Activated CD4-positive, alpha-beta memory T cell treated with anti-CD3 and anti-CD28 coated beads for 36 hours (primary cell): ENCODE measurements at regions not wholly inside any gene's neighbourhood (a gene's known extent, or its start where the extent isn't known, plus 50 kb on each side); places are given as distances from the start of the nearest gene placed in this dataset.
"Not testable (repeated sequence)": the region's sequence is repeated elsewhere in the genome, so short reads cannot be mapped to it uniquely, and the experiment has no call there.

ENCODE experiments used
- CTCF ChIA-PET: fragments of 350-600 bp; sonication (Branson Sonifier 250); formaldehyde crosslinking; loops from one replicate; lab custom pipeline; 2021; ENCODE audit warnings: antibody characterized with exemption, inconsistent platforms; lab: Charles Lee
- POLR2A ChIA-PET: fragments of 350-600 bp; sonication (Branson Sonifier 250); formaldehyde crosslinking; loops from one replicate; lab custom pipeline; 2021; ENCODE audit warnings: antibody characterized with exemption; lab: Charles Lee
- DNase-seq: peaks from one replicate; pipeline ENCODE4 v3.0.0-alpha.2; 2020
- H3K27ac Mint-ChIP-seq: one replicate; pipeline ENCODE4 v1.8.0; 2021; ENCODE audit warnings: mixed read lengths
- H3K27me3 Mint-ChIP-seq: one replicate; pipeline ENCODE4 v1.8.0; 2021; ENCODE audit warnings: mixed read lengths
- H3K36me3 Mint-ChIP-seq: one replicate; pipeline ENCODE4 v1.8.0; 2021; ENCODE audit warnings: mixed read lengths
- H3K4me1 Mint-ChIP-seq: one replicate; pipeline ENCODE4 v1.8.0; 2021; ENCODE audit warnings: low read depth, mixed read lengths
- H3K4me3 Mint-ChIP-seq: one replicate; pipeline ENCODE4 v1.8.0; 2021; ENCODE audit warnings: mild to moderate bottlenecking, mixed read lengths
- H3K9me3 Mint-ChIP-seq: one replicate; pipeline ENCODE4 v1.8.0; 2021; ENCODE audit warnings: mixed read lengths
- intact Hi-C: fragments of 100-400 bp; cut with micrococcal nuclease; formaldehyde crosslinking; loops from one replicate; pipeline ENCODE4 v1.15.1; 2023

GRCh38 chr3:146747928-146748327 is 142.8 kb upstream of the PLSCR5 start:
- POLR2A ChIA-PET: no interaction called here
- no peaks in the 10 kb centered on the region for H3K36me3 Mint-ChIP-seq
- no peaks in the 10 kb centered on the region for H3K9me3 Mint-ChIP-seq

GRCh38 chr3:146747051-146747450 is 141.9 kb upstream of the PLSCR5 start:
- intact Hi-C loops: no loop called here
- Mint-ChIP-seq H3K4me3 (no peak overlapping the region), H3K36me3 (no peaks in the 10 kb centered on the region), H3K27ac (no peak overlapping the region), H3K4me1 (no peaks in the 10 kb centered on the region), H3K9me3 (no peaks in the 10 kb centered on the region), H3K27me3 (no peaks in the 10 kb centered on the region)
- no peak for DNase-seq
- POLR2A ChIA-PET: no interaction called here
- CTCF ChIA-PET: no interaction called here

More at GRCh38 chr3:146747928-146748327, 142.8 kb upstream of the PLSCR5 start:
- H3K27me3 Mint-ChIP-seq: no peaks in the 10 kb centered on the region
- no peak for DNase-seq
- intact Hi-C loops: no loop called here
- no peak overlapping the region for H3K27ac Mint-ChIP-seq
- H3K4me3 Mint-ChIP-seq: no peak overlapping the region
- CTCF ChIA-PET: no interaction called here
- no peaks in the 10 kb centered on the region for H3K4me1 Mint-ChIP-seq

- intact Hi-C loops: no loop called here
- Mint-ChIP-seq H3K36me3 (no peaks in the 10 kb centered on the region), H3K27ac (no peak overlapping the region), H3K27me3 (no peaks in the 10 kb centered on the region), H3K9me3 (no peaks in the 10 kb centered on the region), H3K4me3 (no peak overlapping the region), H3K4me1 (no peaks in the 10 kb centered on the region)
- DNase-seq: no peak
- ChIA-PET POLR2A (no interaction called here), CTCF (no interaction called here)
Observed at GRCh38 chr3:146746190-146746589, 141.0 kb upstream of the PLSCR5 start.

GRCh38 chr3:146739203-146739671 is 134.1 kb upstream of the PLSCR5 start:
- intact Hi-C loops: no loop called here
- Mint-ChIP-seq H3K36me3 (no peaks in the 10 kb centered on the region), H3K9me3 (no peaks in the 10 kb centered on the region), H3K4me1 (no peaks in the 10 kb centered on the region), H3K27me3 (no peaks in the 10 kb centered on the region), H3K27ac (no peak overlapping the region), H3K4me3 (no peak overlapping the region)
- POLR2A ChIA-PET: no interaction called here
- CTCF ChIA-PET: no interaction called here
- no peak for DNase-seq

- no peak for DNase-seq
- Mint-ChIP-seq H3K36me3 (no peaks in the 10 kb centered on the region), H3K9me3 (peaks cover 2% of the 10 kb centered on the region), H3K27me3 (no peaks in the 10 kb centered on the region), H3K4me3 (no peak overlapping the region), H3K4me1 (no peaks in the 10 kb centered on the region), H3K27ac (no peak overlapping the region)
- POLR2A ChIA-PET: no interaction called here
- intact Hi-C loops: no loop called here
- CTCF ChIA-PET: no interaction called here
Observed at GRCh38 chr3:146732325-146732724, 127.2 kb upstream of the PLSCR5 start.

- ChIA-PET CTCF (no interaction called here), POLR2A (no interaction called here)
- Mint-ChIP-seq H3K36me3 (no peaks in the 10 kb centered on the region), H3K4me3 (no peak overlapping the region), H3K27me3 (no peaks in the 10 kb centered on the region), H3K9me3 (no peaks in the 10 kb centered on the region), H3K27ac (no peak overlapping the region), H3K4me1 (no peaks in the 10 kb centered on the region)
- intact Hi-C loops: no loop called here
- no peak for DNase-seq
Observed at GRCh38 chr3:146715170-146715569, 110.0 kb upstream of the PLSCR5 start.

- H3K27me3 Mint-ChIP-seq: no peaks in the 10 kb centered on the region
- no peaks in the 10 kb centered on the region for H3K4me1 Mint-ChIP-seq
- DNase-seq: no peak
- ChIA-PET CTCF (no interaction called here), POLR2A (no interaction called here)
- no peaks in the 10 kb centered on the region for H3K36me3 Mint-ChIP-seq
- intact Hi-C loops: no loop called here
- no peak overlapping the region for H3K27ac Mint-ChIP-seq
- H3K4me3 Mint-ChIP-seq: no peak overlapping the region
- peaks cover 2% of the 10 kb centered on the region for H3K9me3 Mint-ChIP-seq
Observed at GRCh38 chr3:146712806-146713205, 107.7 kb upstream of the PLSCR5 start.

- H3K4me1 Mint-ChIP-seq: no peaks in the 10 kb centered on the region
- H3K9me3 Mint-ChIP-seq: peaks cover 2% of the 10 kb centered on the region
- CTCF ChIA-PET: no interaction called here
- H3K4me3 Mint-ChIP-seq: no peak overlapping the region
- H3K27me3 Mint-ChIP-seq: no peaks in the 10 kb centered on the region
- intact Hi-C loops: no loop called here
- POLR2A ChIA-PET: no interaction called here
- H3K36me3 Mint-ChIP-seq: no peaks in the 10 kb centered on the region
- DNase-seq: no peak
- no peak overlapping the region for H3K27ac Mint-ChIP-seq
Observed at GRCh38 chr3:146709969-146710368, 104.8 kb upstream of the PLSCR5 start.

GRCh38 chr3:146705225-146705624 is 100.1 kb upstream of the PLSCR5 start:
- Mint-ChIP-seq H3K27me3 (no peaks in the 10 kb centered on the region), H3K27ac (no peak overlapping the region), H3K4me1 (no peaks in the 10 kb centered on the region), H3K36me3 (no peaks in the 10 kb centered on the region), H3K9me3 (peaks cover 2% of the 10 kb centered on the region), H3K4me3 (no peak overlapping the region)
- CTCF ChIA-PET: no interaction called here
- no peak for DNase-seq
- POLR2A ChIA-PET: no interaction called here
- intact Hi-C loops: no loop called here

- Mint-ChIP-seq H3K4me3 (no peak overlapping the region), H3K27me3 (no peaks in the 10 kb centered on the region), H3K27ac (no peak overlapping the region), H3K4me1 (no peaks in the 10 kb centered on the region), H3K9me3 (no peaks in the 10 kb centered on the region), H3K36me3 (no peaks in the 10 kb centered on the region)
- POLR2A ChIA-PET: no interaction called here
- CTCF ChIA-PET: no interaction called here
- intact Hi-C loops: no loop called here
- DNase-seq: no peak
Observed at GRCh38 chr3:146702237-146702636, 97.1 kb upstream of the PLSCR5 start.

- ChIA-PET POLR2A (no interaction called here), CTCF (no interaction called here)
- no peak for DNase-seq
- Mint-ChIP-seq H3K4me3 (no peak overlapping the region), H3K27me3 (no peaks in the 10 kb centered on the region), H3K36me3 (no peaks in the 10 kb centered on the region), H3K4me1 (no peaks in the 10 kb centered on the region), H3K27ac (no peak overlapping the region), H3K9me3 (no peaks in the 10 kb centered on the region)
- intact Hi-C loops: no loop called here
Observed at GRCh38 chr3:146701246-146701645, 96.1 kb upstream of the PLSCR5 start.

GRCh38 chr3:146700025-146700424 is 94.9 kb upstream of the PLSCR5 start:
- H3K27ac Mint-ChIP-seq, POLR2A ChIA-PET, CTCF ChIA-PET: not testable (repeated sequence)

GRCh38 chr3:146692254-146692653 is 87.1 kb upstream of the PLSCR5 start:
- intact Hi-C loops: no loop called here
- peaks cover 9% of the 10 kb centered on the region for H3K9me3 Mint-ChIP-seq
- CTCF ChIA-PET: no interaction called here

More at GRCh38 chr3:146700025-146700424, 94.9 kb upstream of the PLSCR5 start:
- H3K4me1 Mint-ChIP-seq, DNase-seq, intact Hi-C loops, H3K4me3 Mint-ChIP-seq, H3K27me3 Mint-ChIP-seq, H3K36me3 Mint-ChIP-seq, H3K9me3 Mint-ChIP-seq: not testable (repeated sequence)

More at GRCh38 chr3:146692254-146692653, 87.1 kb upstream of the PLSCR5 start:
- POLR2A ChIA-PET: no interaction called here
- H3K27me3 Mint-ChIP-seq: no peaks in the 10 kb centered on the region
- H3K4me3 Mint-ChIP-seq: no peak overlapping the region
- no peak overlapping the region for H3K27ac Mint-ChIP-seq
- H3K36me3 Mint-ChIP-seq: no peaks in the 10 kb centered on the region
- H3K4me1 Mint-ChIP-seq: no peaks in the 10 kb centered on the region
- no peak for DNase-seq
